ENCODE measurements at regions not wholly inside any gene's neighbourhood (a gene's known extent, or its start where the extent isn't known, plus 50 kb on each side); places are given as distances from the start of the nearest gene placed in this dataset.
"Not testable (repeated sequence)": the region's sequence is repeated elsewhere in the genome, so short reads cannot be mapped to it uniquely, and the experiment has no call there.

DNA sequence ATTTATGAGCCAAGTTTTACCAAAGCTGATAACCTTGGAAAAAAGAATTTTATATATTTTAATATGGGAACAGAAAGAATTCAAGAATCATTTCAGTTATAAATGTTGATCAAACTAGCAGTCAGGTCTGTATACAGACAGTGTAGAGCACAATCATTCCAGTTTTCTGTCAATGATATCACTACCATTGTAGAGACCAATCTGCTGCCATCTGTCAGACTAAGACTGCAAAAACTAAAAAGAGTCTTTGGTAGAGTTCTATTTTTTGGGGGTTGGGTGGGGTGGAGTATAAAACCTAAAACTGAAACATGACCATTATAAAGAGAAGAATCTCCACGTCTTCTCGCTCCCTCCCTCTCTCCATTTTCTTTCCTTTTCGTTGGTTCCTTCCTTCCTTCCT lies 204.7 kb upstream of the UBE2E3 start:
- Histone ChIP-seq H3K27me3 (no peaks in the 10 kb centered on the region), H3K36me3 (no peaks in the 10 kb centered on the region), H3K4me3 (no peak overlapping the region), H3K4me1 (no peaks in the 10 kb centered on the region), H3K9me3 (no peaks in the 10 kb centered on the region), H3K27ac (no peak overlapping the region)
- TF ChIP-seq, protein P1, sequence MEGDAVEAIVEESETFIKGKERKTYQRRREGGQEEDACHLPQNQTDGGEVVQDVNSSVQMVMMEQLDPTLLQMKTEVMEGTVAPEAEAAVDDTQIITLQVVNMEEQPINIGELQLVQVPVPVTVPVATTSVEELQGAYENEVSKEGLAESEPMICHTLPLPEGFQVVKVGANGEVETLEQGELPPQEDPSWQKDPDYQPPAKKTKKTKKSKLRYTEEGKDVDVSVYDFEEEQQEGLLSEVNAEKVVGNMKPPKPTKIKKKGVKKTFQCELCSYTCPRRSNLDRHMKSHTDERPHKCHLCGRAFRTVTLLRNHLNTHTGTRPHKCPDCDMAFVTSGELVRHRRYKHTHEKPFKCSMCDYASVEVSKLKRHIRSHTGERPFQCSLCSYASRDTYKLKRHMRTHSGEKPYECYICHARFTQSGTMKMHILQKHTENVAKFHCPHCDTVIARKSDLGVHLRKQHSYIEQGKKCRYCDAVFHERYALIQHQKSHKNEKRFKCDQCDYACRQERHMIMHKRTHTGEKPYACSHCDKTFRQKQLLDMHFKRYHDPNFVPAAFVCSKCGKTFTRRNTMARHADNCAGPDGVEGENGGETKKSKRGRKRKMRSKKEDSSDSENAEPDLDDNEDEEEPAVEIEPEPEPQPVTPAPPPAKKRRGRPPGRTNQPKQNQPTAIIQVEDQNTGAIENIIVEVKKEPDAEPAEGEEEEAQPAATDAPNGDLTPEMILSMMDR (IDR thresholded peaks at IDR 0.05), result no peak
- TF ChIP-seq EP300 (IDR thresholded peaks at IDR 0.05) (no peak), POLR2AphosphoS5 (IDR thresholded peaks at IDR 0.05) (no peak), POLR2A (IDR thresholded peaks at IDR 0.05) (no peak)
- DNase-seq, result no peak
- 86 to 90% methylated on average over 3 of the region's 3 CpGs for WGBS, 2 donors
- intact Hi-C loops (cut with DNase I), result no loop called here

DNA sequence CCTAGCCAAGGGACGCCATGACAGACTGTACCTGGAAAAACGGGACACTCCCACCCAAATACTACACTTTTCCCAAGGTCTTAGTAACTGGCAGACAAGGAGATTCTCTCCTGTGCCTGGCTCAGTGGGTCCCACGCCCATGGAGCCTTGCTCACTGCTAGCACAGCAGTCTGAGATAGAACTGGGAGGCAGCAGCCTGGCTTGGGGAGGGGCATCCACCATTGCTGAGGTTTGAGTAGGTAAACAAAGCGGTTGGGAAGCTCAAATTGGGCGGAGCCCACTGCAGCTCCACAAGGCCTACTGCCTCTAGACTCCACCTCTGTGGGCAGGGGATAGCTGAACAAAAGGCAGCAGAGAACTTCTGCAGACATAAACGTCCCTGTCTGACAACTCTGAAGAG lies 215.1 kb upstream of the UBE2E3 start:
- intact Hi-C loops (cut with DNase I); H3K4me3 ChIP-seq; H3K36me3 ChIP-seq; H3K4me1 ChIP-seq; H3K27me3 ChIP-seq; DNase-seq; H3K27ac ChIP-seq; H3K9me3 ChIP-seq: not testable (repeated sequence)
- WGBS, 2 donors, result 81 to 85% methylated on average over 6 of the region's 6 CpGs

DNA sequence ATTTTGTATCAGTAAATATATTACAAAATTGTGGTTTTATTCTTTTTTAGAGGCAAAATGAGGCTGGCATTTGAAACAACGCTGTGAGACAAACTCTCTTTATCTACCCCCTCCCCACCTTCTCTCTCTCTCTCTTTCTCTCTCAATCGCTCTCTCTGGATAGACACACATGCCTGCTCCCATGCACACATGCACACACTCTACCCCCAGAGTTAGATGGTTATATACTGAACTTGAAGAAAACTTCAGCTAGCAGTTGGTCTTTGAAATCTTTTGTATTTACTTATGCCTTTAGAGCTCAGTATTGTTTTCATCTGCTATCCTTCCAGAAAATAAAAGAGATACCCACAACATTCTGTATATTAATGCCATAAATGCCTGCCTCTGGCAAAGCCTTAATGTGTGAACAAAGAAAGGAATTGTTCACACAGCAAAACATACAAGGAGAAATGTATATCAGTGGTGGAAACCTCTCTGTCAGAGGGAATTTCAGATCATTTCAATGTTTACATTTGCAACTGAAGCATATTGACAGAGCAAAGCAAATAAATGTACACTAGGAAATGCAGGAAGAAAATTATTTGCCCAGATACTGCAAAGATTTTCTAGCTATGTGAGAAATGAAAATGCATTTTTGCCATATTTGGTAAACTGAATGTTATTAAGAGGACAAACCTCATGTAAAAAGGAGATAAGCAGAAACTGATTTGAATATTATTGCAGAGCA lies 217.0 kb upstream of the UBE2E3 start:
- Histone ChIP-seq H3K4me3 (no peak overlapping the region), H3K4me1 (no peaks in the 10 kb centered on the region), H3K9me3 (no peaks in the 10 kb centered on the region), H3K27me3 (no peaks in the 10 kb centered on the region), H3K36me3 (no peaks in the 10 kb centered on the region), H3K27ac (no peak overlapping the region)
- intact Hi-C loops (cut with DNase I), result no loop called here
- no peak for TF ChIP-seq EP300 (IDR thresholded peaks at IDR 0.05)
- TF ChIP-seq POLR2A (IDR thresholded peaks at IDR 0.05), result no peak
- no peak for TF ChIP-seq POLR2AphosphoS5 (IDR thresholded peaks at IDR 0.05)
- TF ChIP-seq, protein P1 (IDR thresholded peaks at IDR 0.05), result no peak
- no peak for DNase-seq
- WGBS, 2 donors, result 23 to 60% methylated on average over 2 of the region's 2 CpGs

DNA sequence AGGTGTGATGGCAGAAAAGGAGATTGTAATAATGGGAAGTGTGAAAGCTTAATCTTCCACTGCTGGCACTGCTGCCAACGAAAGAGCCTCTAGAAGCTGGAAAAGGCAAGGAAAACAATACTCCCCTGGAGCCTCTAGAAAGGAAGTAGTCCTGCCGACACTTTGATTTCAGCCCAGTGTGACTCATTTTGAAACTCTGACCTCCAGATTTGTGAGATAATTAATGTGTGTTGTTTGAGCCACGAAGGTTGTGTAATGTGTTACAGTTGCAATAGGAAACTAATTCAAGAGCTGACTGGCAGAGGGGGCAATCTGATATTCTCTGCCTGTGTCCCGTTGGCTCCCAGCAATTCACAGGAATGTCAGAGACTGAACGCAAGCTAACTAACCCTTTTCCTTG lies 219.2 kb upstream of the UBE2E3 start:
- no peak for TF ChIP-seq EP300 (IDR thresholded peaks at IDR 0.05)
- intact Hi-C loops (cut with DNase I), result no loop called here
- WGBS, 2 donors, result 59 to 68% methylated on average over 5 of the region's 5 CpGs

DNA sequence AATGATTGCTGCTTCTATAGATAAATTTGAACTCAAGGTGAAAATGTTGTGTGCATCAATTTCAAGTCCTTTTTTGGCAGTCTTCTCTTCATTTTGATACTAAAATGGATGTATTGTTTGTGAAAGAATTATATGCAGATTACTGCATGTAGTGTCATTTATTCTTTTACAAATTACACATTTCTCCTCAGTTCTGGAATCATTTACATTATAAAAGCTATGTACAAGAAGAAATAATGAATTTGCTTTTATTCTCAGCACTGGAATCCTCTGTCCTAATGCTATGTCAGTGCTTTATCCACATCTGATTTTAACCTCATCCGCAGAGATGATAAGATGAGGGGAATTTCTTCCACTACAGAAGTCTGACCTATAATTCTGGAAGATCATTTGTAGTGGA lies 220.8 kb upstream of the UBE2E3 start:
- Histone ChIP-seq H3K9me3 (no peaks in the 10 kb centered on the region), H3K4me3 (no peak overlapping the region), H3K4me1 (no peaks in the 10 kb centered on the region), H3K27ac (no peak overlapping the region), H3K27me3 (no peaks in the 10 kb centered on the region), H3K36me3 (no peaks in the 10 kb centered on the region)
- no peak for TF ChIP-seq POLR2AphosphoS5 (IDR thresholded peaks at IDR 0.05)
- TF ChIP-seq EP300 (IDR thresholded peaks at IDR 0.05), result no peak
- TF ChIP-seq, protein P1 (IDR thresholded peaks at IDR 0.05), result no peak
- no peak for DNase-seq
- 94 to 96% methylated on average over 1 of the region's 1 CpG for WGBS, 2 donors
- intact Hi-C loops (cut with DNase I), result no loop called here

More for the DNA sequence above, 219.2 kb upstream of the UBE2E3 start:
- Histone ChIP-seq H3K36me3 (no peaks in the 10 kb centered on the region), H3K9me3 (no peaks in the 10 kb centered on the region), H3K27ac (no peak overlapping the region), H3K4me1 (no peaks in the 10 kb centered on the region), H3K27me3 (no peaks in the 10 kb centered on the region), H3K4me3 (no peak overlapping the region)
- no peak for DNase-seq

All from sigmoid colon (tissue), 6 donors.